ENCODE measurements at regions not wholly inside any gene's neighbourhood (a gene's known extent, or its start where the extent isn't known, plus 50 kb on each side); places are given as distances from the start of the nearest gene placed in this dataset.

GRCh38 chr20:62551407-62552323 is 75.9 kb upstream of the GATA5 start:
- TF ChIP-seq CTCF (IDR thresholded peaks at IDR 0.05) (no peak), POLR2A (IDR thresholded peaks at IDR 0.05) (no peak)
